Ovary (tissue), 7 donors: ENCODE measurements at regions not wholly inside any gene's neighbourhood (a gene's known extent, or its start where the extent isn't known, plus 50 kb on each side); places are given as distances from the start of the nearest gene placed in this dataset.

ENCODE experiments used
- DNase-seq, 5 donors: peaks; one replicate each; pipeline ENCODE4 v3.0.0-alpha.2; 2019 to 2020
- H3K27ac ChIP-seq, 2 donors: fragments of 200-600 bp; one replicate each; pipeline versions ENCODE4 v1.5.1 to v1.8.0; 2019 to 2022
- H3K27me3 ChIP-seq: fragments of 200-600 bp; one replicate; pipeline ENCODE4 v1.8.0; 2022
- H3K36me3 ChIP-seq: fragments of 200-600 bp; sonication (generic); one replicate; pipeline ENCODE4 v1.5.1; 2019
- H3K4me1 ChIP-seq: one replicate; pipeline ENCODE4 v1.8.1; 2013; ENCODE audit warnings: mild to moderate bottlenecking, moderate library complexity; ENCODE audit not compliant: insufficient read depth
- H3K4me3 ChIP-seq: fragments of 200-600 bp; sonication (generic); one replicate; pipeline ENCODE4 v1.5.1; 2017
- H3K9me3 ChIP-seq, 2 donors: fragments of 200-600 bp in 1 of 2; sonication (generic) in 1 of 2; one replicate each; pipeline versions ENCODE4 v1.5.1 to v1.8.1; 2013 to 2019; ENCODE audit warnings: mild to moderate bottlenecking in 1 of 2, moderate library complexity in 1 of 2
- CTCF ChIP-seq, 3 donors: fragments of 450-650 bp in 2 of 3; fragments of 200-600 bp in 1 of 3; IDR thresholded peaks; one replicate each; pipeline versions ENCODE4 v1.5.1 to v1.8.0; 2016 to 2022; ENCODE audit warnings: antibody characterized with exemption in 3 of 3, mild to moderate bottlenecking in 1 of 3
- EP300 ChIP-seq: sonication (generic); formaldehyde crosslinking; IDR thresholded peaks from one replicate; pipeline ENCODE4 v1.6.1; 2017; ENCODE audit warnings: antibody characterized with exemption
- POLR2A ChIP-seq: fragments of 450-650 bp; IDR thresholded peaks from one replicate; pipeline ENCODE4 v1.6.1; 2017; ENCODE audit warnings: antibody characterized with exemption, mild to moderate bottlenecking, moderate library complexity
- WGBS, 3 donors: extraction: QIAGEN DNeasy Blood & Tissue Kit in 1 of 3; methylation state at CpG; one replicate each; pipeline versions ENCODE4 v1.1.5 to v1.1.7; 2013 to 2017; 5-methylcytosine and 5-hydroxymethylcytosine counted together
- intact Hi-C, 4 donors: fragments of 100-400 bp; cut with DNase I; formaldehyde crosslinking; loops; one replicate each; pipeline versions ENCODE4 v1.11.0 to v1.15.1; 2022 to 2023
- donor health status: DM: no; HTN: no; CAD: no; lungs with moderate emphysema.
- donor health status: DM: no; HTN: no; CAD: no.
- donor health status: Bipolar disorder and iron deficiency.
- donor health status: DM: no; HTN: no; CAD: no.
- donor health status: DM: yes; HTN: yes; CAD: no.

- DNase-seq, result no peak
- no peak overlapping the region for H3K4me3 ChIP-seq
- no peaks in the 10 kb centered on the region for H3K4me1 ChIP-seq
- H3K27ac ChIP-seq, result no peak overlapping the region
- TF ChIP-seq EP300, result no peak
- TF ChIP-seq POLR2A, result no peak
- TF ChIP-seq CTCF (IDR thresholded peaks at IDR 0.05), result no peak
- H3K27me3 ChIP-seq, result no peaks in the 10 kb centered on the region
- WGBS, 3 donors, result 40 to 52% (median 42%) methylated on average over 9 of the region's 9 CpGs
- intact Hi-C loops, result no loop called here
- H3K9me3 ChIP-seq, result no peaks in the 10 kb centered on the region
- H3K36me3 ChIP-seq, result no peaks in the 10 kb centered on the region
These were observed 321.5 kb downstream of the NPHP4 start for GRCh38 chr1:5670590-5671350.

DNA sequence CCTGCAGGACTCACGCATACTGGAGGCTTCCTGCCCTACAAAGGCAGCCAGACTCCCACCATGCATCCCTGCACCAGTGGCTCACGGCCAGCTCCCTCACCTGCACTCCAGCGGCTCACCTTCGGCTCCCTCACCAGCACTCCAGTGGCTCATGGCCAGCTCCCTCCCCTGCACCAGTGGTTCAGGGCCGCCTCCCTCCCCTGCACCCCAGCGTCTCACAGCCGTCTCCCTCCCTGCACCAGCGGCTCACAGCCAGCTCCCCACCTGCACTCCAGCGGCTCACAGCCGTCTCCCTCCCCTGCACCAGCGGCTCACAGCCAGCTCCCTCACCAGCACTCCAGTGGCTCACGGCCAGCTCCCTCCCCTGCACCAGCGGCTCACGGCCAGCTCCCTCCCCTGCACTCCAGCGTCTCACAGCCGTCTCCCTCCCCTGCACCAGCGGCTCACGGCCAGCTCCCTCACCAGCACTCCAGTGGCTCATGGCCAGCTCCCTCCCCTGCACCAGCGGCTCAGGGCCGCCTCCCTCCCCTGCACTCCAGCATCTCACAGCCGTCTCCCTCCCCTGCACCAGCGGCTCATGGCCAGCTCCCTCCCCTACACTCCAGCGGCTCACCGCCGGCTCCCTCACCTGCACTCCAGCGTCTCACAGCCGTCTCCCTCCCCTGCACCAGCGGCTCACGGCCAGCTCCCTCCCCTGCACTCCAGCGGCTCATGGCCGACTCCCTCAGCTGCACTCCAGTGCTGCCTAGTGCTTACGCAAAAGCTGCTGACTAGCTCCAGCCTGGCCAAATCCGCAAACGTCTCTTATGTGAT, 324.5 kb downstream of the NPHP4 start:
- Histone ChIP-seq H3K27ac (no peak overlapping the region), H3K9me3 (no peaks in the 10 kb centered on the region), H3K36me3 (no peaks in the 10 kb centered on the region), H3K27me3 (no peaks in the 10 kb centered on the region), H3K4me3 (no peak overlapping the region), H3K4me1 (no peaks in the 10 kb centered on the region)
- peak in 1 of 5 donors; percentile 15 for DNase-seq
- WGBS, 3 donors, result 26 to 45% (median 35%) methylated on average over 27 to 34 of the region's 34 CpGs
- no peak for TF ChIP-seq EP300
- no peak for TF ChIP-seq CTCF (IDR thresholded peaks at IDR 0.05)
- no peak for TF ChIP-seq POLR2A
- intact Hi-C loops, result no loop called here

GRCh38 chr1:5664906-5665875, 327.0 kb downstream of the NPHP4 start:
- WGBS, 3 donors, result 76 to 86% (median 84%) methylated on average over 10 of the region's 10 CpGs
- Histone ChIP-seq H3K27ac (no peak overlapping the region), H3K9me3 (no peaks in the 10 kb centered on the region), H3K4me3 (no peak overlapping the region), H3K27me3 (no peaks in the 10 kb centered on the region), H3K4me1 (no peaks in the 10 kb centered on the region), H3K36me3 (no peaks in the 10 kb centered on the region)
- intact Hi-C loops, result no loop called here
- no peak for DNase-seq
- TF ChIP-seq EP300 (no peak), POLR2A (no peak), CTCF (IDR thresholded peaks at IDR 0.05) (no peak)
